Endothelial cell of umbilical vein (primary cell): ENCODE measurements at regions not wholly inside any gene's neighbourhood (a gene's known extent, or its start where the extent isn't known, plus 50 kb on each side); places are given as distances from the start of the nearest gene placed in this dataset.

Experiments used
- CTCF ChIP-seq, 2 donors: IDR thresholded peaks; 1 replicate in 1 of 2; 2 replicates in 1 of 2; pipeline ENCODE4 v1.5.1; 2011; ENCODE audit warnings: low read length in 2 of 2, mild to moderate bottlenecking in 2 of 2, moderate library complexity in 2 of 2, control low read depth in 1 of 2, inconsistent platforms in 1 of 2, low read depth in 1 of 2; ENCODE audit not compliant: insufficient read depth in 1 of 2; ENCODE audit errors: extremely low read depth in 1 of 2
- EZH2 ChIP-seq: IDR thresholded peaks from 2 replicates; pipeline ENCODE4 v1.6.1; 2012; ENCODE audit warnings: borderline replicate concordance, low read depth, mild to moderate bottlenecking, moderate library complexity, low read length, inconsistent platforms; ENCODE audit not compliant: severe bottlenecking
- FOS ChIP-seq: IDR thresholded peaks from 2 replicates; pipeline ENCODE4 v1.6.1; 2011; ENCODE audit warnings: mild to moderate bottlenecking, low read length, moderate library complexity, borderline replicate concordance; ENCODE audit not compliant: insufficient read depth
- POLR2A ChIP-seq: IDR thresholded peaks from 2 replicates; pipeline ENCODE4 v1.6.1; 2012; ENCODE audit warnings: low read depth, mild to moderate bottlenecking, control low read depth, low read length

DNA sequence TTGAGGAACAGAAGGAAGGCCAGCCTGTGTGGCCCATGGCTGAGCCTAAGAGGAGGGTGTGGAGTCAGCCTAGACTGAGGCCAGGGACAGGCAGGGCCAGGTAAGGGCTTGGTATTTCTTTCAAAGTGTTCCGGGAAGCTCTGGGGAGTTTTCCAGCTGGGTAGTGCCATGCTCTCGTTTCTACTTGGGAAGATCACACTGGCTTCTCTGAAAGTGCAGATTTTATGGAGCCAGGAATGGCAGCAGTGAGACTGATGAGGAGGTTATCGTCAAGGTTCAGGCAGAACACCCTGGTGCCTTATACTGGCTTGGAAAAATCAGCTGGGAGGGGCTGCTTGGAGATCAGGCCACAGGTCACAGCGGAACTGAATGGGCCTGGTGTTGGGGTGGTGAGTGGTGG, 245.1 kb downstream of the SOX11 start:
- TF ChIP-seq CTCF (IDR thresholded peaks at IDR 0.05; ENCODE audit: extremely low read depth in 1 of 2, insufficient read depth in 1 of 2, low read depth in 1 of 2, low read length in 2 of 2) (no peak), FOS (no peak), EZH2 (no peak), POLR2A (no peak)
